Heart left ventricle (tissue), 13 donors: ENCODE measurements at regions not wholly inside any gene's neighbourhood (a gene's known extent, or its start where the extent isn't known, plus 50 kb on each side); places are given as distances from the start of the nearest gene placed in this dataset.

Experiments
- POLR2A ChIP-seq, 2 donors: fragments of 450-650 bp; IDR thresholded peaks; one replicate each; pipeline ENCODE4 v1.6.1; 2017; ENCODE audit warnings: antibody characterized with exemption in 2 of 2, mild to moderate bottlenecking in 2 of 2, moderate library complexity in 2 of 2
- TF ChIP-seq, protein P1 (sequence below), 12 donors: fragments of 200-600 bp; sonication (generic) in 4 of 12; IDR thresholded peaks; one replicate each; pipeline versions ENCODE4 v1.5.0 to v1.8.0; 2018 to 2022; ENCODE audit warnings: antibody characterized with exemption in 12 of 12, mild to moderate bottlenecking in 5 of 12
- donor health status: ischemic (EF 13 %, LVEDD 7.1; RV severe dilation, severe dysfunction).
- donor health status: DM: no; HTN: yes; CAD: no.
- donor health status: DM: no; HTN: no; CAD: no.
- donor health status: ischemic (EF 25% LVEDD 6.9; RV normal size, moderate dysfunction).
- donor health status: ischemic (EF 25% LVEDD 5.7; RV mildly dilated, moderate dysfunction).
- donor health status: ischemic (EF 35%, LVEDD 5.7; RV mildly dilated, moderate dysfunction).
- donor health status: nonischemic (EF 11% LVEDD 7.7; RV severe dilation, severe dysfunction).
- donor health status: DM: yes; HTN: yes; CAD: no.
- donor health status: PGD.
- donor health status: ischemic (EF 29% LVEDD 5.4; RV normal size, mild dysfunction).
- donor health status: nonischemic (EF 23%, LVEDD 6.1; RV moderate dilation, normal function).

DNA sequence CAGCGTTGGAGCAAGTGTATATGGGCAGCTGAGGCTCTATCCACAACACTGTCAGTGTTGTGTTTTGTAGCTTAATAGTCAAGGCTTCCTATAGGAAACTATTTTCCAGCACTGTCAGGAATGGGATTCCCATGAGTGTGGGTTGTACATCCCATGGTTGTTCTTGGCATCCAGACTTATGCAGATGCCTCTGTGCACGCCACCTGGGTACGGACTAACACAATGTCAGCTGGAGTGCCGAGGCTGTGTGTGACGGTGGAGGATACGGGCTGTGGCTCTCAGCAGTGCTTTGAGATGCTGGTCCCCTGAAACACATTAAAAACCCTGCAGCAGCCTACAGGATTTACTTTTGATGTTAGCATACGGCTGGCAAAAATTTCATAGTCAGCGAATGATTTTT, 350.0 kb downstream of the ACTR3B start:
- TF ChIP-seq, protein P1, sequence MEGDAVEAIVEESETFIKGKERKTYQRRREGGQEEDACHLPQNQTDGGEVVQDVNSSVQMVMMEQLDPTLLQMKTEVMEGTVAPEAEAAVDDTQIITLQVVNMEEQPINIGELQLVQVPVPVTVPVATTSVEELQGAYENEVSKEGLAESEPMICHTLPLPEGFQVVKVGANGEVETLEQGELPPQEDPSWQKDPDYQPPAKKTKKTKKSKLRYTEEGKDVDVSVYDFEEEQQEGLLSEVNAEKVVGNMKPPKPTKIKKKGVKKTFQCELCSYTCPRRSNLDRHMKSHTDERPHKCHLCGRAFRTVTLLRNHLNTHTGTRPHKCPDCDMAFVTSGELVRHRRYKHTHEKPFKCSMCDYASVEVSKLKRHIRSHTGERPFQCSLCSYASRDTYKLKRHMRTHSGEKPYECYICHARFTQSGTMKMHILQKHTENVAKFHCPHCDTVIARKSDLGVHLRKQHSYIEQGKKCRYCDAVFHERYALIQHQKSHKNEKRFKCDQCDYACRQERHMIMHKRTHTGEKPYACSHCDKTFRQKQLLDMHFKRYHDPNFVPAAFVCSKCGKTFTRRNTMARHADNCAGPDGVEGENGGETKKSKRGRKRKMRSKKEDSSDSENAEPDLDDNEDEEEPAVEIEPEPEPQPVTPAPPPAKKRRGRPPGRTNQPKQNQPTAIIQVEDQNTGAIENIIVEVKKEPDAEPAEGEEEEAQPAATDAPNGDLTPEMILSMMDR (IDR thresholded peaks at IDR 0.05): no peak
- no peak for TF ChIP-seq POLR2A (IDR thresholded peaks at IDR 0.05)
